ENCODE measurements at regions not wholly inside any gene's neighbourhood (a gene's known extent, or its start where the extent isn't known, plus 50 kb on each side); places are given as distances from the start of the nearest gene placed in this dataset.

- Histone ChIP-seq H3K27me3 (no peaks in the 10 kb centered on the region), H3K36me3 (no peaks in the 10 kb centered on the region), H3K9me3 (no peaks in the 10 kb centered on the region), H3K4me1 (no peaks in the 10 kb centered on the region), H3K27ac (no peak overlapping the region), H3K4me3 (no peak overlapping the region)
- TF ChIP-seq CTCF (IDR thresholded peaks at IDR 0.05), result no peak
- no peak for TF ChIP-seq POLR2A (IDR thresholded peaks at IDR 0.05)
- no peak for DNase-seq
Observed at GRCh38 chrY:8536277-8536676, 801.0 kb upstream of the TSPY4 start.

- H3K4me1 ChIP-seq, result no peaks in the 10 kb centered on the region
- H3K27ac ChIP-seq, result no peak overlapping the region
- no peak for DNase-seq
- H3K4me3 ChIP-seq, result no peak overlapping the region
- H3K27me3 ChIP-seq, result no peaks in the 10 kb centered on the region
- H3K9me3 ChIP-seq, result no peaks in the 10 kb centered on the region
- TF ChIP-seq CTCF (IDR thresholded peaks at IDR 0.05) (peak in 1 of 6 experiments; percentile 38), POLR2A (IDR thresholded peaks at IDR 0.05) (no peak)
- no peaks in the 10 kb centered on the region for H3K36me3 ChIP-seq
Observed at GRCh38 chrY:8541306-8541705, 796.0 kb upstream of the TSPY4 start.

GRCh38 chrY:8544715-8545114, 792.5 kb upstream of the TSPY4 start:
- DNase-seq, result no peak
- Histone ChIP-seq H3K9me3 (no peaks in the 10 kb centered on the region), H3K36me3 (no peaks in the 10 kb centered on the region), H3K4me3 (no peak overlapping the region), H3K27ac (no peak overlapping the region), H3K27me3 (no peaks in the 10 kb centered on the region), H3K4me1 (no peaks in the 10 kb centered on the region)
- TF ChIP-seq POLR2A (IDR thresholded peaks at IDR 0.05) (no peak), CTCF (IDR thresholded peaks at IDR 0.05) (no peak)

- TF ChIP-seq POLR2A (IDR thresholded peaks at IDR 0.05) (no peak), CTCF (IDR thresholded peaks at IDR 0.05) (no peak)
- Histone ChIP-seq H3K27me3 (no peaks in the 10 kb centered on the region), H3K27ac (no peak overlapping the region), H3K4me3 (no peak overlapping the region), H3K9me3 (no peaks in the 10 kb centered on the region), H3K4me1 (no peaks in the 10 kb centered on the region), H3K36me3 (no peaks in the 10 kb centered on the region)
- no peak for DNase-seq
Observed at GRCh38 chrY:8547931-8548330, 789.3 kb upstream of the TSPY4 start.

- Histone ChIP-seq H3K9me3 (no peaks in the 10 kb centered on the region), H3K4me1 (no peaks in the 10 kb centered on the region), H3K27me3 (no peaks in the 10 kb centered on the region), H3K27ac (no peak overlapping the region), H3K36me3 (no peaks in the 10 kb centered on the region), H3K4me3 (no peak overlapping the region)
- no peak for DNase-seq
- TF ChIP-seq CTCF (IDR thresholded peaks at IDR 0.05) (no peak), POLR2A (IDR thresholded peaks at IDR 0.05) (no peak)
Observed at GRCh38 chrY:8551323-8551722, 785.9 kb upstream of the TSPY4 start.

GRCh38 chrY:8552168-8552805, 785.0 kb upstream of the TSPY4 start:
- H3K4me3 ChIP-seq, result no peak overlapping the region
- H3K27ac ChIP-seq, result no peak overlapping the region
- TF ChIP-seq CTCF (IDR thresholded peaks at IDR 0.05) (no peak), POLR2A (IDR thresholded peaks at IDR 0.05) (no peak)
- no peaks in the 10 kb centered on the region for H3K36me3 ChIP-seq
- H3K4me1 ChIP-seq, result no peaks in the 10 kb centered on the region
- no peaks in the 10 kb centered on the region for H3K9me3 ChIP-seq
- no peak for DNase-seq
- no peaks in the 10 kb centered on the region for H3K27me3 ChIP-seq

All from Peyer's patch (tissue), 4 donors.